OCI-LY7 (cell line): ENCODE measurements at regions not wholly inside any gene's neighbourhood (a gene's known extent, or its start where the extent isn't known, plus 50 kb on each side); places are given as distances from the start of the nearest gene placed in this dataset.

Source experiments
- CTCF ChIP-seq: fragments of 200-600 bp; sonication (generic); conservative IDR thresholded peaks from 2 replicates; pipeline ENCODE4 v1.5.1; 2014; ENCODE audit warnings: mild to moderate bottlenecking, antibody characterized with exemption, low read length, moderate library complexity, mixed read lengths
- EZH2phosphoT487 ChIP-seq: fragments of 200-600 bp; sonication (generic); IDR thresholded peaks from 2 replicates; pipeline ENCODE4 v1.6.1; 2018; ENCODE audit warnings: low read depth, borderline replicate concordance, mild to moderate bottlenecking, mixed run types, antibody characterized with exemption, low read length, moderate library complexity, mixed read lengths

GRCh38 chr6:104526376-104526775 lies 333.3 kb downstream of the HACE1 start:
- TF ChIP-seq CTCF, result no peak
- TF ChIP-seq EZH2phosphoT487, result no peak
